Glomerular visceral epithelial cell (primary cell): ENCODE measurements at regions not wholly inside any gene's neighbourhood (a gene's known extent, or its start where the extent isn't known, plus 50 kb on each side); places are given as distances from the start of the nearest gene placed in this dataset.
"Not testable (repeated sequence)": the region's sequence is repeated elsewhere in the genome, so short reads cannot be mapped to it uniquely, and the experiment has no call there.

Experiments
- DNase-seq: peaks from one replicate; pipeline ENCODE4 v3.0.0-alpha.2; 2016; ENCODE audit errors: extremely low spot score

GRCh38 chr1:219352961-219353651 lies 179.4 kb downstream of the LYPLAL1 start:
- DNase-seq = no peak

- no peak for DNase-seq
These were observed 176.7 kb downstream of the LYPLAL1 start for GRCh38 chr1:219350172-219350931.

GRCh38 chr1:219347921-219348391 lies 174.3 kb downstream of the LYPLAL1 start:
- no peak for DNase-seq

- DNase-seq = no peak
These were observed 173.7 kb downstream of the LYPLAL1 start for GRCh38 chr1:219347376-219347775.

- DNase-seq = no peak
These were observed 172.3 kb downstream of the LYPLAL1 start for GRCh38 chr1:219345953-219346352.

GRCh38 chr1:219342836-219343235 lies 169.2 kb downstream of the LYPLAL1 start:
- no peak for DNase-seq

- no peak for DNase-seq
These were observed 167.1 kb downstream of the LYPLAL1 start for GRCh38 chr1:219340796-219341195.

GRCh38 chr1:219339466-219339865 lies 165.8 kb downstream of the LYPLAL1 start:
- no peak for DNase-seq

- no peak for DNase-seq
These were observed 163.9 kb downstream of the LYPLAL1 start for GRCh38 chr1:219337588-219337987.

GRCh38 chr1:219333626-219334025 lies 159.9 kb downstream of the LYPLAL1 start:
- DNase-seq = no peak

GRCh38 chr1:219331424-219331823 lies 157.7 kb downstream of the LYPLAL1 start:
- DNase-seq = no peak

GRCh38 chr1:219330669-219331068 lies 157.0 kb downstream of the LYPLAL1 start:
- DNase-seq = no peak

- DNase-seq = no peak
These were observed 156.3 kb downstream of the LYPLAL1 start for GRCh38 chr1:219330001-219330400.

- DNase-seq = peak; percentile 54
These were observed 155.9 kb downstream of the LYPLAL1 start for GRCh38 chr1:219329578-219329977.

GRCh38 chr1:219326843-219327242 lies 153.2 kb downstream of the LYPLAL1 start:
- DNase-seq = no peak

GRCh38 chr1:219325368-219325742 lies 151.7 kb downstream of the LYPLAL1 start:
- DNase-seq = no peak

- peak; percentile 91 for DNase-seq
These were observed 151.1 kb downstream of the LYPLAL1 start for GRCh38 chr1:219324629-219325367.

GRCh38 chr1:219324171-219324570 lies 150.5 kb downstream of the LYPLAL1 start:
- DNase-seq = no peak

GRCh38 chr1:219323426-219323825 lies 149.7 kb downstream of the LYPLAL1 start:
- DNase-seq = peak; percentile 56

- no peak for DNase-seq
These were observed 149.1 kb downstream of the LYPLAL1 start for GRCh38 chr1:219322766-219323165.

GRCh38 chr1:219320563-219320962 lies 146.9 kb downstream of the LYPLAL1 start:
- DNase-seq = not testable (repeated sequence)

GRCh38 chr1:219318826-219319225 lies 145.1 kb downstream of the LYPLAL1 start:
- DNase-seq = no peak
